HEK293 (cell line): ENCODE measurements at regions not wholly inside any gene's neighbourhood (a gene's known extent, or its start where the extent isn't known, plus 50 kb on each side); places are given as distances from the start of the nearest gene placed in this dataset.

Experiments
- CTCF ChIA-PET: fragments of 350-600 bp; formaldehyde crosslinking; extraction: SDS; loops from one replicate; lab custom pipeline; 2021; ENCODE audit warnings: antibody characterized with exemption; lab: Yijun Ruan, JAX
- POLR2A ChIA-PET: fragments of 300-600 bp; formaldehyde crosslinking; extraction: SDS; loops from one replicate; lab custom pipeline; 2020; ENCODE audit warnings: antibody characterized with exemption, inconsistent platforms; lab: Yijun Ruan, JAX
- H3K27ac ChIP-seq: fragments of 200-500 bp; sonication (Bioruptor generic); 2 replicates; pipeline ENCODE4 v1.5.1; 2014; ENCODE audit warnings: low read depth, low read length, control low read depth, inconsistent platforms; ENCODE audit errors: extremely low read depth
- H3K36me3 ChIP-seq, 2 experiments: fragments of 200-500 bp in 1 of 2; sonication (Bioruptor generic) in 1 of 2; 1 replicate in 1 of 2; 2 replicates in 1 of 2; pipeline ENCODE4 v1.5.1; 2014 to 2017; ENCODE audit warnings: inconsistent platforms in 2 of 2, low read length in 2 of 2; ENCODE audit not compliant: control insufficient read depth in 2 of 2, insufficient read depth in 1 of 2
- H3K4me1 ChIP-seq: fragments of 200-500 bp; sonication (Bioruptor generic); 2 replicates; pipeline ENCODE4 v1.5.1; 2014; ENCODE audit warnings: mild to moderate bottlenecking, low read length, inconsistent platforms; ENCODE audit not compliant: control insufficient read depth, insufficient read depth
- H3K4me3 ChIP-seq: 2 replicates; pipeline ENCODE4 v1.5.1; 2011; ENCODE audit warnings: low read depth, mild to moderate bottlenecking, control low read depth, low read length, moderate library complexity
- H3K9me3 ChIP-seq: fragments of 200-500 bp; sonication (Bioruptor generic); 2 replicates; pipeline ENCODE4 v1.5.1; 2014; ENCODE audit warnings: low read depth, low read length, inconsistent platforms; ENCODE audit not compliant: control insufficient read depth, insufficient read depth
- FEZF1 ChIP-seq: fragments of 450-650 bp; formaldehyde crosslinking; IDR thresholded peaks from 2 replicates; pipeline ENCODE4 v1.5.1; 2016; ENCODE audit warnings: missing biosample characterization, missing genetic modification characterization
- IKZF3 ChIP-seq: fragments of 450-650 bp; IDR thresholded peaks from 2 replicates; pipeline ENCODE4 v1.5.0; 2018; ENCODE audit warnings: missing biosample characterization, mild to moderate bottlenecking, missing genetic modification characterization, moderate library complexity
- KLF10 ChIP-seq: fragments of 450-650 bp; IDR thresholded peaks from 2 replicates; pipeline ENCODE4 v1.5.1; 2018; ENCODE audit warnings: missing biosample characterization, mild to moderate bottlenecking, missing genetic modification characterization
- MEIS1 ChIP-seq: sonication (generic); formaldehyde crosslinking; IDR thresholded peaks from 2 replicates; pipeline ENCODE4 v1.8.1; 2022; ENCODE audit warnings: missing genetic modification reagents, mild to moderate bottlenecking, borderline replicate concordance
- PATZ1 ChIP-seq: fragments of 450-650 bp; formaldehyde crosslinking; IDR thresholded peaks from 2 replicates; pipeline ENCODE4 v1.5.1; 2016; ENCODE audit warnings: missing biosample characterization, missing genetic modification characterization
- ZBTB1 ChIP-seq: fragments of 450-650 bp; formaldehyde crosslinking; IDR thresholded peaks from 2 replicates; pipeline ENCODE4 v1.5.1; 2016; ENCODE audit warnings: missing biosample characterization, missing genetic modification characterization
- ZBTB8A ChIP-seq: fragments of 450-650 bp; formaldehyde crosslinking; IDR thresholded peaks from 2 replicates; pipeline ENCODE4 v1.5.1; 2016; ENCODE audit warnings: missing biosample characterization, missing genetic modification characterization
- ZEB2 ChIP-seq: fragments of 450-650 bp; formaldehyde crosslinking; IDR thresholded peaks from 2 replicates; pipeline ENCODE4 v1.5.1; 2016; ENCODE audit warnings: missing biosample characterization, missing genetic modification characterization
- ZFHX2 ChIP-seq: fragments of 450-650 bp; formaldehyde crosslinking; conservative IDR thresholded peaks from 2 replicates; pipeline ENCODE4 v1.5.1; 2016; ENCODE audit warnings: missing biosample characterization, missing genetic modification characterization
- ZFP37 ChIP-seq: fragments of 450-650 bp; formaldehyde crosslinking; IDR thresholded peaks from 2 replicates; pipeline ENCODE4 v1.5.1; 2016; ENCODE audit warnings: missing biosample characterization, missing genetic modification characterization
- ZNF16 ChIP-seq: fragments of 450-650 bp; formaldehyde crosslinking; IDR thresholded peaks from 2 replicates; pipeline ENCODE4 v1.5.1; 2016; ENCODE audit warnings: low read depth, missing biosample characterization, missing genetic modification characterization
- ZNF19 ChIP-seq: fragments of 450-650 bp; formaldehyde crosslinking; IDR thresholded peaks from 2 replicates; pipeline ENCODE4; 2016; ENCODE audit warnings: missing biosample characterization, missing genetic modification characterization, low read depth
- ZNF23 ChIP-seq: fragments of 450-650 bp; formaldehyde crosslinking; IDR thresholded peaks from 2 replicates; pipeline ENCODE4 v1.5.1; 2016; ENCODE audit warnings: missing biosample characterization, missing genetic modification characterization, borderline replicate concordance
- ZNF416 ChIP-seq: fragments of 450-650 bp; formaldehyde crosslinking; IDR thresholded peaks from 2 replicates; pipeline ENCODE4 v1.5.1; 2016; ENCODE audit warnings: missing biosample characterization, missing genetic modification characterization
- ZNF521 ChIP-seq: fragments of 450-650 bp; formaldehyde crosslinking; IDR thresholded peaks from 2 replicates; pipeline ENCODE4 v1.5.1; 2017; ENCODE audit warnings: missing biosample characterization, mild to moderate bottlenecking, missing genetic modification characterization
- ZNF629 ChIP-seq: fragments of 450-650 bp; formaldehyde crosslinking; IDR thresholded peaks from 2 replicates; pipeline ENCODE4 v1.5.1; 2017; ENCODE audit warnings: missing biosample characterization, missing genetic modification characterization
- ZNF670 ChIP-seq: fragments of 450-650 bp; formaldehyde crosslinking; IDR thresholded peaks from 2 replicates; pipeline ENCODE4 v1.5.1; 2016; ENCODE audit warnings: missing biosample characterization, missing genetic modification characterization, low read depth
- ZNF692 ChIP-seq: fragments of 450-650 bp; formaldehyde crosslinking; IDR thresholded peaks from 2 replicates; pipeline ENCODE4 v1.5.1; 2016; ENCODE audit warnings: missing biosample characterization, missing genetic modification characterization
- ZNF768 ChIP-seq: fragments of 450-650 bp; formaldehyde crosslinking; IDR thresholded peaks from 2 replicates; pipeline ENCODE4 v1.5.1; 2018; ENCODE audit warnings: missing biosample characterization, mild to moderate bottlenecking, missing genetic modification characterization
- ZNF830 ChIP-seq: fragments of 450-650 bp; IDR thresholded peaks from 2 replicates; pipeline ENCODE4 v1.5.0; 2018; ENCODE audit warnings: missing biosample characterization, missing genetic modification characterization, low read depth, mild to moderate bottlenecking, moderate library complexity
- TF ChIP-seq, protein P1 (sequence below): fragments of 450-650 bp; formaldehyde crosslinking; IDR thresholded peaks from 2 replicates; pipeline ENCODE4 v1.5.1; 2016; ENCODE audit warnings: missing biosample characterization, missing genetic modification characterization
- TF ChIP-seq, protein P2 (sequence below): fragments of 450-650 bp; formaldehyde crosslinking; IDR thresholded peaks from 2 replicates; pipeline ENCODE4 v1.5.1; 2016; ENCODE audit warnings: missing biosample characterization, missing genetic modification characterization, low read depth

DNA sequence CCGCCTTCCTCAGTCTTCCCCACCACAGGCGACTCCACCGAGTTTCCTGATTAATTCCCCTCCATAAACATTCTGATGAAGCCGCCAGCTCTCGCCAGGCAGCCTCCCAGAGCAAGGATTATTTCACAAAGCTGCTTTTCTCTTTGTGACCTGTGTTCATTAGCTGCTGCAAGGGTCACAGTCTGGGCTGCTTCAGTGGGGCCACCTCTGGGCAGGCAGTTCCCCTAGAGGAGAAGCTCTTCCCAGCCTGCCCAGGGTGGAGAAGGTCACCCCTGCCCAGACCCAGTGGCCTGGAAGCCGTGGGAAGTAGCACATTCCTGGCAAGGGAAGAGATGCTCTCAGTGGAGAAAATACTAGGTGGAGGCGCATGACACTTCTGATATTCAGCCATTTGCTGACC, 58.4 kb upstream of the RAPGEF1 start (continued):
- TF ChIP-seq, protein P1, sequence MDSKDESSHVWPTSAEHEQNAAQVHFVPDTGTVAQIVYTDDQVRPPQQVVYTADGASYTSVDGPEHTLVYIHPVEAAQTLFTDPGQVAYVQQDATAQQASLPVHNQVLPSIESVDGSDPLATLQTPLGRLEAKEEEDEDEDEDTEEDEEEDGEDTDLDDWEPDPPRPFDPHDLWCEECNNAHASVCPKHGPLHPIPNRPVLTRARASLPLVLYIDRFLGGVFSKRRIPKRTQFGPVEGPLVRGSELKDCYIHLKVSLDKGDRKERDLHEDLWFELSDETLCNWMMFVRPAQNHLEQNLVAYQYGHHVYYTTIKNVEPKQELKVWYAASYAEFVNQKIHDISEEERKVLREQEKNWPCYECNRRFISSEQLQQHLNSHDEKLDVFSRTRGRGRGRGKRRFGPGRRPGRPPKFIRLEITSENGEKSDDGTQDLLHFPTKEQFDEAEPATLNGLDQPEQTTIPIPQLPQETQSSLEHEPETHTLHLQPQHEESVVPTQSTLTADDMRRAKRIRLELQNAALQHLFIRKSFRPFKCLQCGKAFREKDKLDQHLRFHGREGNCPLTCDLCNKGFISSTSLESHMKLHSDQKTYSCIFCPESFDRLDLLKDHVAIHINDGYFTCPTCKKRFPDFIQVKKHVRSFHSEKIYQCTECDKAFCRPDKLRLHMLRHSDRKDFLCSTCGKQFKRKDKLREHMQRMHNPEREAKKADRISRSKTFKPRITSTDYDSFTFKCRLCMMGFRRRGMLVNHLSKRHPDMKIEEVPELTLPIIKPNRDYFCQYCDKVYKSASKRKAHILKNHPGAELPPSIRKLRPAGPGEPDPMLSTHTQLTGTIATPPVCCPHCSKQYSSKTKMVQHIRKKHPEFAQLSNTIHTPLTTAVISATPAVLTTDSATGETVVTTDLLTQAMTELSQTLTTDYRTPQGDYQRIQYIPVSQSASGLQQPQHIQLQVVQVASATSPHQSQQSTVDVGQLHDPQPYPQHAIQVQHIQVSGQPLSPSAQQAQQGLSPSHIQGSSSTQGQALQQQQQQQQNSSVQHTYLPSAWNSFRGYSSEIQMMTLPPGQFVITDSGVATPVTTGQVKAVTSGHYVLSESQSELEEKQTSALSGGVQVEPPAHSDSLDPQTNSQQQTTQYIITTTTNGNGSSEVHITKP (tag by site-specific recombination), result no peak
- TF ChIP-seq ZNF670 (tag by site-specific recombination) (no peak), ZNF768 (tag by site-specific recombination) (no peak), MEIS1 (CRISPR knock-in tag) (no peak)
- TF ChIP-seq, protein P2, sequence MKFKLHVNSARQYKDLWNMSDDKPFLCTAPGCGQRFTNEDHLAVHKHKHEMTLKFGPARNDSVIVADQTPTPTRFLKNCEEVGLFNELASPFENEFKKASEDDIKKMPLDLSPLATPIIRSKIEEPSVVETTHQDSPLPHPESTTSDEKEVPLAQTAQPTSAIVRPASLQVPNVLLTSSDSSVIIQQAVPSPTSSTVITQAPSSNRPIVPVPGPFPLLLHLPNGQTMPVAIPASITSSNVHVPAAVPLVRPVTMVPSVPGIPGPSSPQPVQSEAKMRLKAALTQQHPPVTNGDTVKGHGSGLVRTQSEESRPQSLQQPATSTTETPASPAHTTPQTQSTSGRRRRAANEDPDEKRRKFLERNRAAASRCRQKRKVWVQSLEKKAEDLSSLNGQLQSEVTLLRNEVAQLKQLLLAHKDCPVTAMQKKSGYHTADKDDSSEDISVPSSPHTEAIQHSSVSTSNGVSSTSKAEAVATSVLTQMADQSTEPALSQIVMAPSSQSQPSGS (tag by site-specific recombination), result no peak

DNA sequence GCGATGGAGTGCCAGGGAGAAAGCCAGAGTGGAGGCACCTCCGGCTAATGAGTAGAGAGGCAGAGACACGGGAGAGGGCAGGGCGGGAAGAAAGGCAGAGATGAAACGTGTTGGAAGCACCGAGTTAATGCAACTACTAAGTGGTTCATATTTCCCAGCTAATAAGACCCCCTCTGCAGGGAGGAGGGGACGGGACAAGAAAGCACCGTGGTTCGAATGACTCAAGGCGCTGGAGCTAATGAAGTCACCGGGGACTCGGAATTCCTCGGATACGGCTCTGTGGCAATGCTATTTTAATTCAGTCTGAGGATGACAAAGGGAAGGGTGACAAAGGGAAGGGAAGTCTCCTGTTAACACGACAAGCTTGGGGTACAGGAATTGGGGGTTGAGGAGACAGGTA, 54.5 kb upstream of the RAPGEF1 start:
- Histone ChIP-seq H3K27ac (no peak overlapping the region), H3K4me1 (no peaks in the 10 kb centered on the region), H3K4me3 (no peak overlapping the region), H3K36me3 (no peaks in the 10 kb centered on the region), H3K9me3 (no peaks in the 10 kb centered on the region)
- TF ChIP-seq FEZF1 (no peak), ZFP37 (tag by site-specific recombination) (no peak), ZEB2 (tag by site-specific recombination) (no peak), ZNF19 (tag by site-specific recombination) (no peak), ZNF23 (no peak), ZNF16 (tag by site-specific recombination) (no peak), ZBTB1 (tag by site-specific recombination) (no peak), ZNF629 (tag by site-specific recombination) (no peak), IKZF3 (no peak), ZNF830 (no peak), ZNF692 (no peak), ZNF416 (tag by site-specific recombination) (no peak), ZBTB8A (tag by site-specific recombination) (no peak), ZFHX2 (tag by site-specific recombination) (no peak), ZNF521 (no peak), KLF10 (tag by site-specific recombination) (no peak), PATZ1 (tag by site-specific recombination) (no peak)
- ChIA-PET CTCF (interaction anchor here (0.5 kb wide), 1 partner anchor 37 kb away, joined by 4 read pairs; no protein-coding TSS in a partner anchor), POLR2A (interaction anchor here (0.5 kb wide), 1 partner anchor 311 kb away, joined by 5 read pairs; no protein-coding TSS in a partner anchor)
